ENCODE measurements at regions not wholly inside any gene's neighbourhood (a gene's known extent, or its start where the extent isn't known, plus 50 kb on each side); places are given as distances from the start of the nearest gene placed in this dataset.

DNA sequence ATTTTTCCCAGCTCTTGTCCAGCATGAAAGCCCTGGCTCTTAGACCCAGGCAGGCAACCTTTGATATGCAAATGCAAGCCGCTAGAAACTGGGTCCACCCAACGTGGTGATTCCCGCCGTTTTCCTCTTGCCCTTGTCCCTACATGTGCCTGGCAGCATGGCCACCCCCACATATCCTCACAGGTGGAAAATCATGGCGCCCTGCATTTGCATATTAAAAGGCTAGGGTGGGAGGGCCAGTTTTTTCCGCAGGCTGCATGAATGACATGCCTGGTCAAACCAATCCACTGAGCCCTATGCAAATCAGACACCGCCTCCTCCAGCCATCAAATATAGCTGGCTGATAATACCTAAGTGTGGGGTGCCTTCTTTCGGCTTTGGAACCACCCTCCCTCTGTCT lies 1091.8 kb upstream of the NXPH2 start:
- TF ChIP-seq, protein P1, sequence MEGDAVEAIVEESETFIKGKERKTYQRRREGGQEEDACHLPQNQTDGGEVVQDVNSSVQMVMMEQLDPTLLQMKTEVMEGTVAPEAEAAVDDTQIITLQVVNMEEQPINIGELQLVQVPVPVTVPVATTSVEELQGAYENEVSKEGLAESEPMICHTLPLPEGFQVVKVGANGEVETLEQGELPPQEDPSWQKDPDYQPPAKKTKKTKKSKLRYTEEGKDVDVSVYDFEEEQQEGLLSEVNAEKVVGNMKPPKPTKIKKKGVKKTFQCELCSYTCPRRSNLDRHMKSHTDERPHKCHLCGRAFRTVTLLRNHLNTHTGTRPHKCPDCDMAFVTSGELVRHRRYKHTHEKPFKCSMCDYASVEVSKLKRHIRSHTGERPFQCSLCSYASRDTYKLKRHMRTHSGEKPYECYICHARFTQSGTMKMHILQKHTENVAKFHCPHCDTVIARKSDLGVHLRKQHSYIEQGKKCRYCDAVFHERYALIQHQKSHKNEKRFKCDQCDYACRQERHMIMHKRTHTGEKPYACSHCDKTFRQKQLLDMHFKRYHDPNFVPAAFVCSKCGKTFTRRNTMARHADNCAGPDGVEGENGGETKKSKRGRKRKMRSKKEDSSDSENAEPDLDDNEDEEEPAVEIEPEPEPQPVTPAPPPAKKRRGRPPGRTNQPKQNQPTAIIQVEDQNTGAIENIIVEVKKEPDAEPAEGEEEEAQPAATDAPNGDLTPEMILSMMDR (conservative IDR thresholded peaks at IDR 0.05; ENCODE audit: low read length): no peak
- TF ChIP-seq EZH2phosphoT487 (IDR thresholded peaks at IDR 0.05; ENCODE audit: borderline replicate concordance): no peak
